K562 (cell line): ENCODE measurements at regions not wholly inside any gene's neighbourhood (a gene's known extent, or its start where the extent isn't known, plus 50 kb on each side); places are given as distances from the start of the nearest gene placed in this dataset.

Source experiments
- ADNP ChIP-seq: fragments of 200-800 bp; sonication (Bioruptor generic); IDR thresholded peaks from 2 replicates; pipeline ENCODE4 v1.6.1; 2016; ENCODE audit warnings: missing genetic modification characterization, missing compliant biosample characterization
- BRD9 ChIP-seq: fragments of 450-650 bp; IDR thresholded peaks from 2 replicates; pipeline ENCODE4 v1.6.1; 2018; ENCODE audit warnings: low read depth; ENCODE audit not compliant: partially characterized antibody
- ERF ChIP-seq: fragments of 450-650 bp; formaldehyde crosslinking; IDR thresholded peaks from 2 replicates; pipeline ENCODE4 v1.4.0; 2020; ENCODE audit warnings: mild to moderate bottlenecking, mixed read lengths
- ETS2 ChIP-seq: IDR thresholded peaks from 2 replicates; pipeline ENCODE4 v1.6.1; 2016; ENCODE audit warnings: borderline replicate concordance, missing genetic modification characterization, mild to moderate bottlenecking, moderate library complexity, missing compliant biosample characterization; ENCODE audit not compliant: poor library complexity, severe bottlenecking
- FOXK2 ChIP-seq, 2 experiments: fragments of 450-650 bp; IDR thresholded peaks in 1 of 2; conservative IDR thresholded peaks in 1 of 2; 2 replicates each; pipeline ENCODE4 v1.6.1; 2016; ENCODE audit warnings: low read depth in 2 of 2, mild to moderate bottlenecking in 1 of 2
- GABPB1 ChIP-seq: sonication (generic); formaldehyde crosslinking; IDR thresholded peaks from 2 replicates; pipeline ENCODE4 v1.8.0; 2022; ENCODE audit warnings: mild to moderate bottlenecking, missing genetic modification reagents
- HMG20A ChIP-seq: fragments of 450-650 bp; formaldehyde crosslinking; conservative IDR thresholded peaks from 2 replicates; pipeline ENCODE4 v1.4.0; 2020; ENCODE audit warnings: mild to moderate bottlenecking, mixed read lengths
- KDM5B ChIP-seq: fragments of 200-600 bp; sonication (generic); IDR thresholded peaks from 2 replicates; pipeline ENCODE4 v1.6.1; 2012; ENCODE audit warnings: low read depth, mild to moderate bottlenecking, moderate library complexity, low read length, control low read depth, inconsistent platforms; ENCODE audit not compliant: insufficient replicate concordance
- MBD1 ChIP-seq: fragments of 250-450 bp; sonication (Bioruptor Pico); IDR thresholded peaks from 2 replicates; pipeline ENCODE4 v1.8.0; 2022; ENCODE audit warnings: inconsistent platforms
- POLR2AphosphoS5 ChIP-seq: IDR thresholded peaks from 2 replicates; pipeline ENCODE4 v1.6.1; 2011; ENCODE audit warnings: mild to moderate bottlenecking, low read depth, low read length, moderate library complexity; ENCODE audit not compliant: control insufficient read depth, insufficient read depth
- POLR2G ChIP-seq: fragments of 200-400 bp; formaldehyde crosslinking; IDR thresholded peaks from 2 replicates; pipeline ENCODE4 v1.6.1; 2017; ENCODE audit warnings: low read depth, mild to moderate bottlenecking, antibody characterized with exemption, low read length, moderate library complexity
- PTBP1 ChIP-seq: fragments of 200-400 bp; formaldehyde crosslinking; IDR thresholded peaks from 2 replicates; pipeline ENCODE4 v1.6.1; 2017; ENCODE audit warnings: low read depth, low read length
- SLC30A9 ChIP-seq: fragments of 250-450 bp; sonication (Bioruptor Pico); IDR thresholded peaks from 2 replicates; pipeline ENCODE4 v1.8.0; 2022; ENCODE audit warnings: mild to moderate bottlenecking, moderate library complexity
- TFAM ChIP-seq: fragments of 250-450 bp; sonication (Bioruptor Pico); conservative IDR thresholded peaks from 2 replicates; pipeline ENCODE4 v1.5.0; 2021; ENCODE audit warnings: mild to moderate bottlenecking, moderate library complexity
- ZNF175 ChIP-seq: fragments of 200-800 bp; sonication (Bioruptor generic); IDR thresholded peaks from 2 replicates; pipeline ENCODE4 v1.6.1; 2016; ENCODE audit warnings: low read depth, mild to moderate bottlenecking, missing genetic modification characterization, missing compliant biosample characterization
- ZNF23 ChIP-seq: fragments of 250-450 bp; sonication (Bioruptor Pico); IDR thresholded peaks from 2 replicates; pipeline ENCODE4 v1.4.0; 2020; ENCODE audit warnings: mild to moderate bottlenecking
- ZNF347 ChIP-seq: fragments of 450-650 bp; formaldehyde crosslinking; IDR thresholded peaks from 2 replicates; pipeline ENCODE4 v1.4.0; 2020; ENCODE audit warnings: low read depth, mild to moderate bottlenecking, moderate library complexity
- ZNF384 ChIP-seq: IDR thresholded peaks from 2 replicates; pipeline ENCODE4 v1.6.1; 2012; ENCODE audit warnings: low read depth, low read length, improper control_type of control experiment
- ZNF398 ChIP-seq: fragments of 250-450 bp; sonication (Bioruptor Pico); IDR thresholded peaks from 2 replicates; pipeline ENCODE4 v1.8.0; 2021; ENCODE audit warnings: moderate library complexity, mild to moderate bottlenecking, inconsistent platforms
- ZNF583 ChIP-seq: fragments of 250-450 bp; sonication (Bioruptor Pico); IDR thresholded peaks from 2 replicates; pipeline ENCODE4 v1.4.0; 2020
- ZNF589 ChIP-seq: fragments of 200-800 bp; sonication (Bioruptor generic); IDR thresholded peaks from 2 replicates; pipeline ENCODE4 v1.6.1; 2016; ENCODE audit warnings: low read depth, missing genetic modification characterization, missing compliant biosample characterization
- ZNF668 ChIP-seq: fragments of 250-450 bp; sonication (Bioruptor Pico); IDR thresholded peaks from 2 replicates; pipeline ENCODE4 v1.8.0; 2022; ENCODE audit warnings: mild to moderate bottlenecking, inconsistent platforms
- TF ChIP-seq, protein P1 (sequence below): fragments of 450-650 bp; formaldehyde crosslinking; IDR thresholded peaks from 2 replicates; pipeline ENCODE4 v1.4.0; 2020; ENCODE audit warnings: mild to moderate bottlenecking
- TF ChIP-seq, protein P2 (sequence below): fragments of 250-450 bp; sonication (Bioruptor Pico); IDR thresholded peaks from 2 replicates; pipeline ENCODE4 v1.8.0; 2021; ENCODE audit warnings: moderate library complexity, mild to moderate bottlenecking, inconsistent platforms

GRCh38 chr6:86683132-86683908 is 254.0 kb upstream of the HTR1E start (continued):
- no peak for TF ChIP-seq ERF (CRISPR knock-in tag)
- peak; percentile 43; the same call in 1 of the 2 replicates for TF ChIP-seq ADNP (tag)
- TF ChIP-seq POLR2G: no peak
- peak; percentile 65 for TF ChIP-seq ZNF589 (CRISPR knock-in tag)
- TF ChIP-seq PTBP1: no peak
- TF ChIP-seq ETS2 (tag): no peak
- TF ChIP-seq ZNF175 (CRISPR knock-in tag): peak; percentile 92
- TF ChIP-seq, protein P1, sequence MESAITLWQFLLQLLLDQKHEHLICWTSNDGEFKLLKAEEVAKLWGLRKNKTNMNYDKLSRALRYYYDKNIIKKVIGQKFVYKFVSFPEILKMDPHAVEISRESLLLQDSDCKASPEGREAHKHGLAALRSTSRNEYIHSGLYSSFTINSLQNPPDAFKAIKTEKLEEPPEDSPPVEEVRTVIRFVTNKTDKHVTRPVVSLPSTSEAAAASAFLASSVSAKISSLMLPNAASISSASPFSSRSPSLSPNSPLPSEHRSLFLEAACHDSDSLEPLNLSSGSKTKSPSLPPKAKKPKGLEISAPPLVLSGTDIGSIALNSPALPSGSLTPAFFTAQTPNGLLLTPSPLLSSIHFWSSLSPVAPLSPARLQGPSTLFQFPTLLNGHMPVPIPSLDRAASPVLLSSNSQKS: no peak
- TF ChIP-seq KDM5B: no peak
- TF ChIP-seq BRD9: peak; percentile 55
- no peak for TF ChIP-seq SLC30A9
- TF ChIP-seq FOXK2 (conservative IDR thresholded peaks at IDR 0.05 in 1 of 2, IDR thresholded peaks at IDR 0.05 in 1 of 2; ENCODE audit: low read depth in 2 of 2): peak; percentile 34 to 76; a peak in 3 of 4 replicates
- no peak for TF ChIP-seq TFAM
- no peak for TF ChIP-seq MBD1 (CRISPR knock-in tag)
- TF ChIP-seq, protein P2, sequence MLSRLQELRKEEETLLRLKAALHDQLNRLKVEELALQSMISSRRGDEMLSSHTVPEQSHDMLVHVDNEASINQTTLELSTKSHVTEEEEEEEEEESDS: no peak
- TF ChIP-seq ZNF347: no peak
- no peak for TF ChIP-seq HMG20A
- no peak for TF ChIP-seq ZNF668
- TF ChIP-seq POLR2AphosphoS5: peak; percentile 97
- TF ChIP-seq ZNF398 (CRISPR knock-in tag): no peak
- TF ChIP-seq ZNF583 (CRISPR knock-in tag): no peak
- TF ChIP-seq ZNF23 (CRISPR knock-in tag): 0 out of 2 replicates have a peak, but pooled peaks have one; percentile 12
- 0 out of 2 replicates have a peak, but pooled peaks have one; percentile 35 for TF ChIP-seq GABPB1
- no peak for TF ChIP-seq ZNF384
